GM21737 (cell line): ENCODE measurements at regions not wholly inside any gene's neighbourhood (a gene's known extent, or its start where the extent isn't known, plus 50 kb on each side); places are given as distances from the start of the nearest gene placed in this dataset.
A peak's percentile ranks its signal among the peaks of the same experiment; 100 is the strongest.
"Not testable (repeated sequence)": the region's sequence is repeated elsewhere in the genome, so short reads cannot be mapped to it uniquely, and the experiment has no call there.

ENCODE experiments used
- ATAC-seq: cut with Tn5 transposase; IDR thresholded peaks from one replicate; pipeline ENCODE4 v1.9.1; 2021; ENCODE audit warnings: mild to moderate bottlenecking, moderate library complexity; ENCODE audit not compliant: unreplicated experiment

- ATAC-seq: not testable (repeated sequence)
Measured at GRCh38 chr10:47711428-47711827, 52.0 kb downstream of the SYT15B start.

DNA sequence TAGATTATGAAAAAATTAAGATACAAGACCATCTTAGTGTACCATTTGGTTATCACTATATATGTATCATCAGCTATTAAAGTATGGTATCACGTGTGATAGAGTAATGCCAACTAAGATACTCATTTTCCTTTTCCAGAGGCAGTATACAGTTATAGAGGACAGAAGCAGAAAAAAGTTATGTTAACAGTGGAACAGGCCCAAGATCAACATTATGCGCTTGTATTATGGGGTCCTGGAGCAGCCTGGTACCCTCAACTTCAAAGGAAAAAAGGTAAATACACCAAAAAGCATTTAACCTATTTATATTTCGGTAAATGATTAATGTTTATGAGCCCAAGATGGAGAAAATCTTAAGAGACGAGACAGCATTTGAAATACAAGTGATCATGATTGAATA is 52.9 kb downstream of the SYT15B start:
- not testable (repeated sequence) for ATAC-seq

DNA sequence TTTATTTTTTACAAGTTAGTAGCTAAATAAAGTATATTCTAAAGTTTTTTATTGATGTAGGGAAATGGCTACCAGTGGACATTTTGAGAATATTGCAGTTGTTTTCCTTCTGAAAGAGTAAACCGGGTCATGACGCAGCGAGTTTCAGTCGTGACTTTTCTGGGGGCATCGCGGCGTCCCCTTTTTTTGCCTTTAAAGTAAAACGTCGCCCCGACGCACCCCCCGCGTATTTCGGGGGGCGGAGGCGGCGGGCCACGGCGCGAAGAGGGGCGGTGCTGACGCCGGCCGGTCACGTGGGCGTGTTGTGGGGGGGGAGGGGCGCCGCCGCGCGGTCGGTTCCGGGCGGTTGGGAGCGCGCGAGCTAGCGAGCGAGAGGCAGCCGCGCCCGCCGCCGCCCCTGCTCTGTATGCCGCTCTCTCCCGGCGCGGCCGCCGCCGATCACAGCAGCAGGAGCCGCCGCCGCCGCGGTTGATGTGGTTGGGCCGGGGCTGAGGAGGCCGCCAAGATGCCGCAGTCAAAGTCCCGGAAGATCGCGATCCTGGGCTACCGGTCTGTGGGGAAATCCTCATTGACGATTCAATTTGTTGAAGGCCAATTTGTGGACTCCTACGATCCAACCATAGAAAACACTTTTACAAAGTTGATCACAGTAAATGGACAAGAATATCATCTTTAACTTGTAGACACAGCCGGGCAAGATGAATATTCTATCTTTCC is 57.5 kb downstream of the SYT15B start:
- ATAC-seq: peak; percentile 91

GRCh38 chr10:47701285-47701684 is 62.1 kb downstream of the SYT15B start:
- not testable (repeated sequence) for ATAC-seq

DNA sequence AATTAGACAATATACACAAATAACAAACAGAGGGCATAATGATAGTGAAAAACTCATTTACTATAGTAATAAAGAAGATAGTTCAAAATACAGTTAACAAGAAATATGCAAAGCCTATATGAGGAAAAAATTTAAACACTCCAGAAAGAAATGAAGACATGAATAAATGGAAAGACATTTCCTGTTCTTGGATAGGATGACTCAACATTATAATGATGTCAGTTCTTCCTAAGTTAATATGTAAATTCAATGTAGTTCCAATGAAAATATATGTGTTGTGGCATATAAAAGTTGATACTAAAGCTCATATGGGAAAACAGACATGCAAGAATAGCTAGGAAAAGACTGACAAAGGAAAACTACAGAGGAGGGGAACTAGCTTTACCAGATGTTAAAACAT is 63.5 kb downstream of the SYT15B start:
- not testable (repeated sequence) for ATAC-seq

DNA sequence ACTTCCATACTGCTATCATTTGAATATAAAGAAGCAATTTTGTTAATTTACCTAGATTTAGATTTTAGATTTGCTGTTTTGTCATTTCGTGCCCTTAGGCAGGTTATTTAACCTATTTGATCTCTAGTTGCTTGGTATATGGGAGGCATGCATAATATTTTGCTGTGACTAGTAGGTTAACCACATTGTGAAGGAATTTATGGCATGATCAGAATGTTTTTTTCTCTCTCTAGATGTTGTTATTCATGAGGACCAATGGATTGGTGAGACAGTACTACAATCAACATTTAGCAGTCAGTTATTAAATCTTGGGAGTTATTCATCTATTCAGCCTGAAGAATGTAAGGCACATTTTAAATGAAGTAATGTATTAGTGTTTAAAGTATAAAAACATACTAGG is 67.2 kb downstream of the SYT15B start:
- not testable (repeated sequence) for ATAC-seq

- ATAC-seq: not testable (repeated sequence)
Measured at GRCh38 chr10:47695149-47695548, 68.2 kb downstream of the SYT15B start.

DNA sequence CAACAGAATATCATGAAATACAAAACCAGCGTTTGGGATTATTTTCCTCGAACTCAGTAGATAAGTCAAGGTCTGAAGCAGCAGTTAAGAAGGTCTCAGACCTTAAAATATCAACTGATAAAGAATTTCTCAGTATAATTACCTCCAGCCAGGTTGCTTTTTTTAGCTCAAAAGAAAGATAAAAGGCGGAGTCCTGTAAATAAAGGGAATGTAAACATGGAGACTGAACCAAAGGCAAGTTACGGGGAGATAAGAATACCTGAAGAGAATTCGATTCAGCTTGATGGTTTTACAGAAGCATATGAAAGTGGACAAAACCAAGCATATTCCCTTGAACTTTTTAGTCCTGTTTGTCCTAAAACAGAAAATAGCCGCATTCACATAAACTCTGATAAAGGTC is 73.1 kb downstream of the SYT15B start:
- ATAC-seq: not testable (repeated sequence)

- not testable (repeated sequence) for ATAC-seq
Measured at GRCh38 chr10:47683826-47684475, 79.4 kb downstream of the SYT15B start.

DNA sequence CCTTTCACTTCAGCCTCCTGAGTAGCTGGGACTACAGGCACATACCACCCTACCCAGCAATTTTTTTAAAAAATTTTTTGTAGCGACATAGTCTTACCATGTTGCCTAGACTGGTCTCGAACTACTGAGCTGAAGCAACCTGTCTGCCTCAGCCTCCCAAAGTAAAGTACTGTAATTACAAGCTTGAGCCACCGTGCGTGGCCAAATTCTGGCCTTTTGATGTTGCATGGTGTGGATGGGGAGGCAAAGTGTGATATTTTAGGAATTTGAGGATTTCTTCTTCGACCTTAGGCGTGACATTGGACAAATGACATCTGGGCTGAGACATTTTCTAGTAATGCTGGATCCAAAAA is 81.8 kb downstream of the SYT15B start:
- not testable (repeated sequence) for ATAC-seq

- ATAC-seq: not testable (repeated sequence)
Measured at GRCh38 chr10:47680848-47681637, 82.3 kb downstream of the SYT15B start.

- ATAC-seq: not testable (repeated sequence)
Measured at GRCh38 chr10:47676102-47676501, 87.3 kb downstream of the SYT15B start.

DNA sequence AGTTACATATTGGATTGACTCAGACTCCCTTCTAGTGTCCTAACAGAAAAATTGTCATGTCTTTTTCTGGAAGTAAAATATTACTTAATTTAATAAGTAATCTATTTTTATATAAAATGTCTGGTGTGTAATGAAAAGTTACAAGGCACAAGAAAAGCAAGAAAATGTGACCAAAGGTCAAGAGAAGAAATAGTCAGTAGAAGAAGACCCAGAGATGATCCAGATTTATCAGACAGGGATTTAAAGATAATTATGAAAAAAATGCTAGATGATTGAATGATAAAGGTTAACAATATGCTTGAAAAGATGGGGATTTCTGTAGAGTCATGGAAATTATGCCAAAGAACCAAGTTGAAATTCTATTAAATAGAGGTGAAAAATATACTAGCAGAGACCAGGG is 87.8 kb downstream of the SYT15B start:
- ATAC-seq: not testable (repeated sequence)

DNA sequence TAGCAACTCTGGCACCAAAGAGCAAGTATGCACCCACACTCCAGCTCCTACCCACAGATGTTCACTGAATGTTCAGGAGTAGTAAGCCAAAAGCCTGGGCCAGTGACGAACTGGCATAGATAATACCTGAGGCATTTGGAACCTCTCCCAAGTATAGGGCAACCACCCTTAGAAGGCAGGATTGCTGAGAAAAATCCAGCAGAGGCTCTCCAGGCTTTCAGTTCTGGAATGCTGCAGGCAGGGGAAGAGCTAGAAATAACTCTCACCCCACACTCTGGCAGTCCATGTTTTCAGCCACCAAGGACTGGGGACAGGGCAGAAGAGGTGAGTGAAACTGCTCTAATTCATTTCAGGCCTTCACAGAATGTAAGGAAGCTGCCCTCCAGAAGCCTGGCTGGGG is 90.3 kb downstream of the SYT15B start:
- ATAC-seq: not testable (repeated sequence)

- not testable (repeated sequence) for ATAC-seq
Measured at GRCh38 chr10:47670857-47671256, 92.5 kb downstream of the SYT15B start.

- not testable (repeated sequence) for ATAC-seq
Measured at GRCh38 chr10:47661955-47662577, 101.3 kb downstream of the SYT15B start.

GRCh38 chr10:47656732-47657131 is 106.7 kb downstream of the SYT15B start:
- not testable (repeated sequence) for ATAC-seq

DNA sequence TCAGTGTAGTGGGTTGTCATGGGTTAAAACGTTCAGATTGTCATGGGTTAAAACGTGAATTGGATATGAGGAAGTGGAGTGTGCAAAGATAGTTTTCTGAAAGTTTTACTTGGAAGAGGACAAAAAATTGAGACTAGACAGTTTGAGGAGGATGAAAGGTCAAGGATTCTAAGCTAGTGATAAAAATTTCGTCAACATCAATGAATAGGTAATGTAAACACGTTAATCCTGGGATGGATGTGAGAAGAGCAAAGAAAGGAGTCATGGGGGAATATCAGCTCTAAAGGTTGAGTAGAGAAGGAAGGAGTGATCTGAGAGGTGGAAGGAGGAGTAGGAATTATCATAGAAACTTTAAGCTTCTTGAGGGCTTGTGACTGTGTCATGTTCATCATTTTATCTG is 109.2 kb downstream of the SYT15B start:
- not testable (repeated sequence) for ATAC-seq

GRCh38 chr10:47648594-47648993 is 114.8 kb downstream of the SYT15B start:
- not testable (repeated sequence) for ATAC-seq

GRCh38 chr10:47647523-47648101 is 115.8 kb downstream of the SYT15B start:
- not testable (repeated sequence) for ATAC-seq
